Stimulated activated CD8-positive, alpha-beta memory T cell treated with anti-CD3 and anti-CD28 coated beads, Interleukin-7, amount 100 ng/mL, for 24 hours (primary cell): ENCODE measurements at regions not wholly inside any gene's neighbourhood (a gene's known extent, or its start where the extent isn't known, plus 50 kb on each side); places are given as distances from the start of the nearest gene placed in this dataset.
"Not testable (repeated sequence)": the region's sequence is repeated elsewhere in the genome, so short reads cannot be mapped to it uniquely, and the experiment has no call there.

Source experiments
- DNase-seq: peaks from one replicate; pipeline ENCODE4 v3.0.0-alpha.2; 2020; ENCODE audit warnings: low read depth

GRCh38 chr4:129254126-129254525, 158.2 kb downstream of the C4orf33 start:
- DNase-seq = no peak

- no peak for DNase-seq
Measured at GRCh38 chr4:129254526-129254925, 158.6 kb downstream of the C4orf33 start.

GRCh38 chr4:129261584-129261983, 165.6 kb downstream of the C4orf33 start:
- DNase-seq = no peak

- no peak for DNase-seq
Measured at GRCh38 chr4:129264008-129264657, 168.2 kb downstream of the C4orf33 start.

- DNase-seq = no peak
Measured at GRCh38 chr4:129278868-129279267, 182.9 kb downstream of the C4orf33 start.

GRCh38 chr4:129282293-129282692, 186.3 kb downstream of the C4orf33 start:
- DNase-seq = no peak

- DNase-seq = not testable (repeated sequence)
Measured at GRCh38 chr4:129292194-129292593, 196.2 kb downstream of the C4orf33 start.

GRCh38 chr4:129314781-129315180, 218.8 kb downstream of the C4orf33 start:
- no peak for DNase-seq

- DNase-seq = no peak
Measured at GRCh38 chr4:129322920-129323319, 227.0 kb downstream of the C4orf33 start.

GRCh38 chr4:129323658-129324057, 227.7 kb downstream of the C4orf33 start:
- no peak for DNase-seq

- DNase-seq = no peak
Measured at GRCh38 chr4:129326571-129327460, 230.9 kb downstream of the C4orf33 start.

GRCh38 chr4:129327637-129328036, 231.7 kb downstream of the C4orf33 start:
- DNase-seq = no peak

GRCh38 chr4:129328162-129328561, 232.2 kb downstream of the C4orf33 start:
- no peak for DNase-seq

- DNase-seq = no peak
Measured at GRCh38 chr4:129334136-129334535, 238.2 kb downstream of the C4orf33 start.

GRCh38 chr4:129335276-129335675, 239.3 kb downstream of the C4orf33 start:
- DNase-seq = no peak

GRCh38 chr4:129335818-129336217, 239.9 kb downstream of the C4orf33 start:
- no peak for DNase-seq

GRCh38 chr4:129336457-129337227, 240.7 kb downstream of the C4orf33 start:
- DNase-seq = no peak

GRCh38 chr4:129337228-129337620, 241.3 kb downstream of the C4orf33 start:
- DNase-seq = no peak

GRCh38 chr4:129342819-129343408, 247.0 kb downstream of the C4orf33 start:
- DNase-seq = no peak

- no peak for DNase-seq
Measured at GRCh38 chr4:129344058-129344457, 248.1 kb downstream of the C4orf33 start.

- DNase-seq = no peak
Measured at GRCh38 chr4:129345609-129346008, 249.7 kb downstream of the C4orf33 start.

- no peak for DNase-seq
Measured at GRCh38 chr4:129346036-129346435, 250.1 kb downstream of the C4orf33 start.
